ENCODE measurements at regions not wholly inside any gene's neighbourhood (a gene's known extent, or its start where the extent isn't known, plus 50 kb on each side); places are given as distances from the start of the nearest gene placed in this dataset.

DNA sequence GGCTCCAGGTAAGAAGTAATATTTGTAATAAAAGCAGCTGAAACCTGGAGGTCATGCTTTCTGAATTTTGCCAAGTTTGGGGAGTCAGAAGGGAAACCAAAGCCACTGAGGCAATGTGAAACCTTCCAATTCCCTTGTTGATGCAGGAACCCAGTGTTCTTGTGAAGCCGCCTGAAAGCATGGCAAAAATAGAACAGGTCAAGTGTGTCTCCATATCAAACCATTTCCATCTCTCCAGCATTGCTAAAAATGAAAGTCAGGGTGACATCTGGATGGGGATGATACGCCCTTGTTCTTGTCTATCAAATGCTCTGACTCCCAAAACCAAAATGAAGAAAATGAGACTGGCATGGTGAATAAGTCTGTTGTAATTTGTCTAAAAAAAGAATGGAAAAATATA lies 362.5 kb downstream of the VPS13C start:
- TF ChIP-seq SMAD3 (CRISPR knock-in tag; IDR thresholded peaks at IDR 0.05; ENCODE audit: borderline replicate concordance), result no peak
- TF ChIP-seq, protein P1, sequence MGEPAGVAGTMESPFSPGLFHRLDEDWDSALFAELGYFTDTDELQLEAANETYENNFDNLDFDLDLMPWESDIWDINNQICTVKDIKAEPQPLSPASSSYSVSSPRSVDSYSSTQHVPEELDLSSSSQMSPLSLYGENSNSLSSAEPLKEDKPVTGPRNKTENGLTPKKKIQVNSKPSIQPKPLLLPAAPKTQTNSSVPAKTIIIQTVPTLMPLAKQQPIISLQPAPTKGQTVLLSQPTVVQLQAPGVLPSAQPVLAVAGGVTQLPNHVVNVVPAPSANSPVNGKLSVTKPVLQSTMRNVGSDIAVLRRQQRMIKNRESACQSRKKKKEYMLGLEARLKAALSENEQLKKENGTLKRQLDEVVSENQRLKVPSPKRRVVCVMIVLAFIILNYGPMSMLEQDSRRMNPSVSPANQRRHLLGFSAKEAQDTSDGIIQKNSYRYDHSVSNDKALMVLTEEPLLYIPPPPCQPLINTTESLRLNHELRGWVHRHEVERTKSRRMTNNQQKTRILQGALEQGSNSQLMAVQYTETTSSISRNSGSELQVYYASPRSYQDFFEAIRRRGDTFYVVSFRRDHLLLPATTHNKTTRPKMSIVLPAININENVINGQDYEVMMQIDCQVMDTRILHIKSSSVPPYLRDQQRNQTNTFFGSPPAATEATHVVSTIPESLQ (CRISPR knock-in tag; IDR thresholded peaks at IDR 0.05), result no peak
- TF ChIP-seq SOX15 (CRISPR knock-in tag; IDR thresholded peaks at IDR 0.05), result no peak
- TF ChIP-seq, protein P2, sequence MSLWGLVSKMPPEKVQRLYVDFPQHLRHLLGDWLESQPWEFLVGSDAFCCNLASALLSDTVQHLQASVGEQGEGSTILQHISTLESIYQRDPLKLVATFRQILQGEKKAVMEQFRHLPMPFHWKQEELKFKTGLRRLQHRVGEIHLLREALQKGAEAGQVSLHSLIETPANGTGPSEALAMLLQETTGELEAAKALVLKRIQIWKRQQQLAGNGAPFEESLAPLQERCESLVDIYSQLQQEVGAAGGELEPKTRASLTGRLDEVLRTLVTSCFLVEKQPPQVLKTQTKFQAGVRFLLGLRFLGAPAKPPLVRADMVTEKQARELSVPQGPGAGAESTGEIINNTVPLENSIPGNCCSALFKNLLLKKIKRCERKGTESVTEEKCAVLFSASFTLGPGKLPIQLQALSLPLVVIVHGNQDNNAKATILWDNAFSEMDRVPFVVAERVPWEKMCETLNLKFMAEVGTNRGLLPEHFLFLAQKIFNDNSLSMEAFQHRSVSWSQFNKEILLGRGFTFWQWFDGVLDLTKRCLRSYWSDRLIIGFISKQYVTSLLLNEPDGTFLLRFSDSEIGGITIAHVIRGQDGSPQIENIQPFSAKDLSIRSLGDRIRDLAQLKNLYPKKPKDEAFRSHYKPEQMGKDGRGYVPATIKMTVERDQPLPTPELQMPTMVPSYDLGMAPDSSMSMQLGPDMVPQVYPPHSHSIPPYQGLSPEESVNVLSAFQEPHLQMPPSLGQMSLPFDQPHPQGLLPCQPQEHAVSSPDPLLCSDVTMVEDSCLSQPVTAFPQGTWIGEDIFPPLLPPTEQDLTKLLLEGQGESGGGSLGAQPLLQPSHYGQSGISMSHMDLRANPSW (CRISPR knock-in tag; conservative IDR thresholded peaks at IDR 0.05; ENCODE audit: low read depth), result no peak
- TF ChIP-seq ESRRA (CRISPR knock-in tag; IDR thresholded peaks at IDR 0.05; ENCODE audit: borderline replicate concordance), result no peak
- TF ChIP-seq FOXJ3 (CRISPR knock-in tag; IDR thresholded peaks at IDR 0.05; ENCODE audit: borderline replicate concordance), result no peak
- TF ChIP-seq, protein P3, sequence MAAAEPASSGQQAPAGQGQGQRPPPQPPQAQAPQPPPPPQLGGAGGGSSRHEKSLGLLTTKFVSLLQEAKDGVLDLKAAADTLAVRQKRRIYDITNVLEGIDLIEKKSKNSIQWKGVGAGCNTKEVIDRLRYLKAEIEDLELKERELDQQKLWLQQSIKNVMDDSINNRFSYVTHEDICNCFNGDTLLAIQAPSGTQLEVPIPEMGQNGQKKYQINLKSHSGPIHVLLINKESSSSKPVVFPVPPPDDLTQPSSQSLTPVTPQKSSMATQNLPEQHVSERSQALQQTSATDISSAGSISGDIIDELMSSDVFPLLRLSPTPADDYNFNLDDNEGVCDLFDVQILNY (CRISPR knock-in tag; IDR thresholded peaks at IDR 0.05), result no peak
- no peak for TF ChIP-seq ETV6 (CRISPR knock-in tag; IDR thresholded peaks at IDR 0.05)
- TF ChIP-seq TCF7 (CRISPR knock-in tag; IDR thresholded peaks at IDR 0.05; ENCODE audit: low read depth), result no peak
- TF ChIP-seq NFE2L1 (CRISPR knock-in tag; IDR thresholded peaks at IDR 0.05), result no peak
- no peak for TF ChIP-seq ZNF671 (CRISPR knock-in tag; IDR thresholded peaks at IDR 0.05)
- no peak for TF ChIP-seq JAZF1 (CRISPR knock-in tag; IDR thresholded peaks at IDR 0.05)
- DNase-seq (ENCODE audit: low spot score) (no peak), ATAC-seq (no peak)
- no peaks in the 10 kb centered on the region for H3K36me3 Mint-ChIP-seq
- ChIA-PET POLR2A (no interaction called here), CTCF (interaction anchor here (1.0 to 2.7 kb wide), 2 partner anchors 136 to 138 kb away, joined by 3 to 11 read pairs; no protein-coding TSS in a partner anchor)
- peaks cover 21% of the 10 kb centered on the region for H3K4me1 Mint-ChIP-seq
- no peak overlapping the region for H3K27ac Mint-ChIP-seq
- H3K27me3 Mint-ChIP-seq (ENCODE audit: low read depth), result no peaks in the 10 kb centered on the region
- H3K4me3 Mint-ChIP-seq, result no peak overlapping the region
- H3K9me3 Mint-ChIP-seq, result peaks cover 3% of the 10 kb centered on the region; the same call in 1 of the 2 replicates

DNA sequence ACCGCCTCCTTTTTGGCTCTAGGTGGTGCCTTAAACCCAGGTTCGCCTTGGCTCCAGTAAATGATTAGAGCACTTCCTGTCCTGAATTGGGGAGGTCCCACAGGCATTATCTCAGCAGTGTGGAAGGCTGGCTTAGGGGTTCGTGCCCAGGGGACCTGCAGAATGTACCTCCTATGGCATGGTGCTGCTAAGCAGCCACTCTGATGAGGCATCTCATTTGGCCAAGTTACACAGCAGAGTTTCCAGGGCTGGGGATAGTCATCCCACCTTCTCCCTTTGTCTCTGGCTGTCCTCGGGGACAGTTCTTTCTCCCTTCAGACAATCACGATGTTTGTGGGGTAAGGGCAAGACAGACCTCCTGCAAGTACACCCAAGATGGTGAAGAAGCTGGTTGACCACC lies 371.2 kb downstream of the VPS13C start:
- H3K27me3 Mint-ChIP-seq (ENCODE audit: low read depth), result no peaks in the 10 kb centered on the region

More for the DNA sequence above, 371.2 kb downstream of the VPS13C start:
- ATAC-seq (no peak), DNase-seq (ENCODE audit: low spot score) (no peak)
- H3K4me3 Mint-ChIP-seq, result no peak overlapping the region
- no peaks in the 10 kb centered on the region for H3K36me3 Mint-ChIP-seq
- TF ChIP-seq ZNF423 (CRISPR knock-in tag; IDR thresholded peaks at IDR 0.05), result no peak
- TF ChIP-seq, protein P4, sequence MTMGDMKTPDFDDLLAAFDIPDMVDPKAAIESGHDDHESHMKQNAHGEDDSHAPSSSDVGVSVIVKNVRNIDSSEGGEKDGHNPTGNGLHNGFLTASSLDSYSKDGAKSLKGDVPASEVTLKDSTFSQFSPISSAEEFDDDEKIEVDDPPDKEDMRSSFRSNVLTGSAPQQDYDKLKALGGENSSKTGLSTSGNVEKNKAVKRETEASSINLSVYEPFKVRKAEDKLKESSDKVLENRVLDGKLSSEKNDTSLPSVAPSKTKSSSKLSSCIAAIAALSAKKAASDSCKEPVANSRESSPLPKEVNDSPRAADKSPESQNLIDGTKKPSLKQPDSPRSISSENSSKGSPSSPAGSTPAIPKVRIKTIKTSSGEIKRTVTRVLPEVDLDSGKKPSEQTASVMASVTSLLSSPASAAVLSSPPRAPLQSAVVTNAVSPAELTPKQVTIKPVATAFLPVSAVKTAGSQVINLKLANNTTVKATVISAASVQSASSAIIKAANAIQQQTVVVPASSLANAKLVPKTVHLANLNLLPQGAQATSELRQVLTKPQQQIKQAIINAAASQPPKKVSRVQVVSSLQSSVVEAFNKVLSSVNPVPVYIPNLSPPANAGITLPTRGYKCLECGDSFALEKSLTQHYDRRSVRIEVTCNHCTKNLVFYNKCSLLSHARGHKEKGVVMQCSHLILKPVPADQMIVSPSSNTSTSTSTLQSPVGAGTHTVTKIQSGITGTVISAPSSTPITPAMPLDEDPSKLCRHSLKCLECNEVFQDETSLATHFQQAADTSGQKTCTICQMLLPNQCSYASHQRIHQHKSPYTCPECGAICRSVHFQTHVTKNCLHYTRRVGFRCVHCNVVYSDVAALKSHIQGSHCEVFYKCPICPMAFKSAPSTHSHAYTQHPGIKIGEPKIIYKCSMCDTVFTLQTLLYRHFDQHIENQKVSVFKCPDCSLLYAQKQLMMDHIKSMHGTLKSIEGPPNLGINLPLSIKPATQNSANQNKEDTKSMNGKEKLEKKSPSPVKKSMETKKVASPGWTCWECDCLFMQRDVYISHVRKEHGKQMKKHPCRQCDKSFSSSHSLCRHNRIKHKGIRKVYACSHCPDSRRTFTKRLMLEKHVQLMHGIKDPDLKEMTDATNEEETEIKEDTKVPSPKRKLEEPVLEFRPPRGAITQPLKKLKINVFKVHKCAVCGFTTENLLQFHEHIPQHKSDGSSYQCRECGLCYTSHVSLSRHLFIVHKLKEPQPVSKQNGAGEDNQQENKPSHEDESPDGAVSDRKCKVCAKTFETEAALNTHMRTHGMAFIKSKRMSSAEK (CRISPR knock-in tag; IDR thresholded peaks at IDR 0.05; ENCODE audit: borderline replicate concordance), result no peak
- TF ChIP-seq, protein P5, sequence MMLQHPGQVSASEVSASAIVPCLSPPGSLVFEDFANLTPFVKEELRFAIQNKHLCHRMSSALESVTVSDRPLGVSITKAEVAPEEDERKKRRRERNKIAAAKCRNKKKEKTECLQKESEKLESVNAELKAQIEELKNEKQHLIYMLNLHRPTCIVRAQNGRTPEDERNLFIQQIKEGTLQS (CRISPR knock-in tag; conservative IDR thresholded peaks at IDR 0.05), result no peak
- TF ChIP-seq NR1H2 (CRISPR knock-in tag; IDR thresholded peaks at IDR 0.05), result no peak
- TF ChIP-seq, protein P1 (CRISPR knock-in tag; IDR thresholded peaks at IDR 0.05), result no peak
- no peak for TF ChIP-seq ZNF138 (CRISPR knock-in tag; conservative IDR thresholded peaks at IDR 0.05)
- no peak for TF ChIP-seq CBFB (CRISPR knock-in tag; IDR thresholded peaks at IDR 0.05; ENCODE audit: low read depth)
- ChIA-PET CTCF (no interaction called here), POLR2A (interaction anchor here (0.7 kb wide), 1 partner anchor 568 kb away, joined by 5 read pairs; no protein-coding TSS in a partner anchor)
- H3K27ac Mint-ChIP-seq, result no peak overlapping the region
- peaks cover 20% of the 10 kb centered on the region for H3K4me1 Mint-ChIP-seq
- peaks cover 8% of the 10 kb centered on the region for H3K9me3 Mint-ChIP-seq

All from WTC11 (cell line).